ENCODE measurements at regions not wholly inside any gene's neighbourhood (a gene's known extent, or its start where the extent isn't known, plus 50 kb on each side); places are given as distances from the start of the nearest gene placed in this dataset.

GRCh38 chr19:29117926-29118325, 95.0 kb downstream of the UQCRFS1 start:
- Histone ChIP-seq H3K9ac (replicated peaks; ENCODE audit: extremely low read depth, insufficient read depth, low read length) (no peak overlapping the region), H3K36me3 (ENCODE audit: control insufficient read depth in 2 of 2, extremely low read depth in 1 of 2, insufficient read depth in 2 of 2, low read length in 2 of 2) (no peaks in the 10 kb centered on the region), H2AFZ (ENCODE audit: low read depth, low read length) (no peak overlapping the region), H3K9me1 (replicated peaks; ENCODE audit: control insufficient read depth, extremely low read depth, insufficient read depth, low read length) (no peaks in the 10 kb centered on the region), H3K79me2 (ENCODE audit: control insufficient read depth, insufficient read depth, low read length) (no peaks in the 10 kb centered on the region), H4K20me1 (replicated peaks; ENCODE audit: control insufficient read depth, extremely low read depth, insufficient read depth, low read length) (no peaks in the 10 kb centered on the region), H3K27ac (ENCODE audit: insufficient read depth, low read depth, low read length) (no peak overlapping the region), H3K9me3 (replicated peaks; ENCODE audit: control insufficient read depth, insufficient read depth, low read length) (peaks cover 15% of the 10 kb centered on the region), H3K27me3 (ENCODE audit: control insufficient read depth in 2 of 2, insufficient read depth in 2 of 2, low read length in 2 of 2) (no peaks in the 10 kb centered on the region), H3K4me3 (replicated peaks in 1 of 3; ENCODE audit: insufficient read depth in 1 of 3, low read depth in 1 of 3, low read length in 3 of 3) (no peak overlapping the region), H3K4me2 (ENCODE audit: insufficient read depth, low read length) (no peak overlapping the region), H3K4me1 (ENCODE audit: control insufficient read depth, extremely low read depth, insufficient read depth, low read length) (no peaks in the 10 kb centered on the region)
- ChIA-PET CTCF (no interaction called here), POLR2A (no interaction called here)
- no TSS peak for BruUV-seq (replicated peaks)
- TF ChIP-seq JUN (IDR thresholded peaks at IDR 0.05; ENCODE audit: borderline replicate concordance, insufficient read depth, insufficient read length, low read depth) = no peak
- TF ChIP-seq MYC (IDR thresholded peaks at IDR 0.05; ENCODE audit: low read depth, low read length) = no peak
- TF ChIP-seq GATA2 (IDR thresholded peaks at IDR 0.05; ENCODE audit: insufficient read depth, insufficient read length, low read depth, low read length) = no peak
- no peak for TF ChIP-seq EZH2 (IDR thresholded peaks at IDR 0.05; ENCODE audit: borderline replicate concordance, low read depth, low read length, severe bottlenecking)
- TF ChIP-seq, protein P1, sequence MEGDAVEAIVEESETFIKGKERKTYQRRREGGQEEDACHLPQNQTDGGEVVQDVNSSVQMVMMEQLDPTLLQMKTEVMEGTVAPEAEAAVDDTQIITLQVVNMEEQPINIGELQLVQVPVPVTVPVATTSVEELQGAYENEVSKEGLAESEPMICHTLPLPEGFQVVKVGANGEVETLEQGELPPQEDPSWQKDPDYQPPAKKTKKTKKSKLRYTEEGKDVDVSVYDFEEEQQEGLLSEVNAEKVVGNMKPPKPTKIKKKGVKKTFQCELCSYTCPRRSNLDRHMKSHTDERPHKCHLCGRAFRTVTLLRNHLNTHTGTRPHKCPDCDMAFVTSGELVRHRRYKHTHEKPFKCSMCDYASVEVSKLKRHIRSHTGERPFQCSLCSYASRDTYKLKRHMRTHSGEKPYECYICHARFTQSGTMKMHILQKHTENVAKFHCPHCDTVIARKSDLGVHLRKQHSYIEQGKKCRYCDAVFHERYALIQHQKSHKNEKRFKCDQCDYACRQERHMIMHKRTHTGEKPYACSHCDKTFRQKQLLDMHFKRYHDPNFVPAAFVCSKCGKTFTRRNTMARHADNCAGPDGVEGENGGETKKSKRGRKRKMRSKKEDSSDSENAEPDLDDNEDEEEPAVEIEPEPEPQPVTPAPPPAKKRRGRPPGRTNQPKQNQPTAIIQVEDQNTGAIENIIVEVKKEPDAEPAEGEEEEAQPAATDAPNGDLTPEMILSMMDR (IDR thresholded peaks at IDR 0.05; ENCODE audit: extremely low read depth in 1 of 2, insufficient read depth in 1 of 2, low read depth in 1 of 2, low read length in 2 of 2) = no peak
- TF ChIP-seq MAX (IDR thresholded peaks at IDR 0.05; ENCODE audit: insufficient read depth, insufficient read length) = no peak
- no peak for TF ChIP-seq POLR2A (IDR thresholded peaks at IDR 0.05; ENCODE audit: low read depth, low read length)
- no peak for TF ChIP-seq POLR2AphosphoS5 (IDR thresholded peaks at IDR 0.05; ENCODE audit: insufficient read depth, low read depth, low read length)
- no peak for TF ChIP-seq FOS (IDR thresholded peaks at IDR 0.05; ENCODE audit: borderline replicate concordance, insufficient read depth, low read length)
- FAIRE-seq (no peak), DNase-seq (ENCODE audit: low read depth, low spot score) (no peak)
- dilution Hi-C loops (cut with MboI; ENCODE audit: extremely low pct_ligation_motif_present, low sequenced_read_pairs) (no loop called here), intact Hi-C loops (cut with micrococcal nuclease) (no loop called here)

All from endothelial cell of umbilical vein (primary cell).